Neural cell (in vitro differentiated cells): ENCODE measurements at regions not wholly inside any gene's neighbourhood (a gene's known extent, or its start where the extent isn't known, plus 50 kb on each side); places are given as distances from the start of the nearest gene placed in this dataset.

ENCODE experiments used
- H2AFZ ChIP-seq: fragments of 200-600, 300-800 bp; sonication (generic), shearing (Covaris generic); 2 replicates; pipeline ENCODE4 v1.6.0; 2014; ENCODE audit warnings: low read depth, mild to moderate bottlenecking, antibody characterized with exemption, low read length, moderate library complexity
- H3F3A ChIP-seq: fragments of 200-600 bp; shearing (Covaris generic); 2 replicates; pipeline ENCODE4 v1.6.1; 2016; ENCODE audit warnings: mild to moderate bottlenecking, moderate library complexity, mixed read lengths, antibody characterized with exemption, low read length; ENCODE audit not compliant: insufficient read depth, poor library complexity, severe bottlenecking
- H3K27ac ChIP-seq: fragments of 200-600, 300-800 bp; sonication (generic), shearing (Covaris generic); 2 replicates; pipeline ENCODE4 v1.5.1; 2014; ENCODE audit warnings: mild to moderate bottlenecking, low read length, moderate library complexity
- H3K27me3 ChIP-seq: fragments of 300-800, 200-600 bp; sonication (generic), shearing (Covaris generic); 2 replicates; pipeline ENCODE4 v1.6.0; 2014; ENCODE audit warnings: mild to moderate bottlenecking, low read depth, low read length, moderate library complexity; ENCODE audit not compliant: insufficient read depth
- H3K36me3 ChIP-seq: fragments of 300-800, 200-600 bp; sonication (generic), shearing (Covaris generic); 2 replicates; pipeline ENCODE4 v1.5.1; 2014; ENCODE audit warnings: mild to moderate bottlenecking, antibody characterized with exemption, low read length, moderate library complexity; ENCODE audit not compliant: insufficient read depth
- H3K4me2 ChIP-seq: fragments of 300-800, 200-600 bp; sonication (generic), shearing (Covaris generic); 2 replicates; pipeline ENCODE4 v1.6.0; 2014; ENCODE audit warnings: mild to moderate bottlenecking, low read length
- H3K4me3 ChIP-seq: fragments of 300-800, 200-600 bp; sonication (generic), shearing (Covaris generic); 2 replicates; pipeline ENCODE4 v1.5.1; 2014; ENCODE audit warnings: mild to moderate bottlenecking, low read length, moderate library complexity
- H3K79me2 ChIP-seq: fragments of 200-600 bp; shearing (Covaris generic); replicated peaks from 2 replicates; pipeline ENCODE4 v1.6.0; 2014; ENCODE audit warnings: mild to moderate bottlenecking, low read length, moderate library complexity; ENCODE audit not compliant: insufficient read depth
- H3K9ac ChIP-seq: fragments of 300-800, 200-600 bp; sonication (generic), shearing (Covaris generic); 2 replicates; pipeline ENCODE4 v1.6.1; 2016; ENCODE audit warnings: mild to moderate bottlenecking, low read length, mixed read lengths
- H3K9me2 ChIP-seq: fragments of 200-600 bp; shearing (Covaris generic); 2 replicates; pipeline ENCODE4 v1.6.1; 2016; ENCODE audit warnings: mild to moderate bottlenecking, low read length, mixed read lengths; ENCODE audit not compliant: insufficient read depth
- H3K9me3 ChIP-seq: fragments of 200-600, 300-800 bp; sonication (generic), shearing (Covaris generic); 2 replicates; pipeline ENCODE4 v1.6.1; 2016; ENCODE audit warnings: mild to moderate bottlenecking, mixed run types, low read length, moderate library complexity, mixed read lengths
- H4K20me1 ChIP-seq: fragments of 200-600 bp; shearing (Covaris generic); 2 replicates; pipeline ENCODE4 v1.6.1; 2016; ENCODE audit warnings: mild to moderate bottlenecking, mixed run types; ENCODE audit not compliant: insufficient read depth
- EP300 ChIP-seq: fragments of 450-650 bp; conservative IDR thresholded peaks from 2 replicates; pipeline ENCODE4 v1.6.1; 2014; ENCODE audit warnings: antibody characterized with exemption, mild to moderate bottlenecking, moderate library complexity; ENCODE audit not compliant: poor library complexity, severe bottlenecking
- EZH2 ChIP-seq: fragments of 200-600, 300-800 bp; shearing (Covaris generic), sonication (generic); IDR thresholded peaks from 2 replicates; pipeline ENCODE4 v1.6.1; 2014; ENCODE audit warnings: antibody characterized with exemption, low read length, borderline replicate concordance, mild to moderate bottlenecking; ENCODE audit not compliant: insufficient read depth, poor library complexity, severe bottlenecking
- MXI1 ChIP-seq: fragments of 450-650 bp; conservative IDR thresholded peaks from 2 replicates; pipeline ENCODE4 v1.6.1; 2014; ENCODE audit warnings: antibody characterized with exemption, mild to moderate bottlenecking; ENCODE audit not compliant: poor library complexity, severe bottlenecking
- POLR2AphosphoS5 ChIP-seq: IDR thresholded peaks from 2 replicates; pipeline ENCODE4 v1.6.1; 2012
- RAD21 ChIP-seq: fragments of 450-650 bp; conservative IDR thresholded peaks from 2 replicates; pipeline ENCODE4 v1.6.1; 2014; ENCODE audit warnings: antibody characterized with exemption, mild to moderate bottlenecking, moderate library complexity
- SMC3 ChIP-seq: fragments of 450-650 bp; conservative IDR thresholded peaks from 2 replicates; pipeline ENCODE4 v1.6.1; 2014; ENCODE audit warnings: antibody characterized with exemption, mild to moderate bottlenecking, moderate library complexity; ENCODE audit not compliant: poor library complexity
- TAF1 ChIP-seq: IDR thresholded peaks from 2 replicates; pipeline ENCODE4 v1.6.1; 2012; ENCODE audit warnings: low read depth
- TF ChIP-seq, protein P1 (sequence below): IDR thresholded peaks from 2 replicates; pipeline ENCODE4 v1.6.1; 2012; ENCODE audit warnings: borderline replicate concordance
- TF ChIP-seq, protein P2 (sequence below): fragments of 450-650 bp; IDR thresholded peaks from 2 replicates; pipeline ENCODE4 v1.5.1; 2014; ENCODE audit warnings: antibody characterized with exemption, mild to moderate bottlenecking, moderate library complexity; ENCODE audit not compliant: poor library complexity, severe bottlenecking

DNA sequence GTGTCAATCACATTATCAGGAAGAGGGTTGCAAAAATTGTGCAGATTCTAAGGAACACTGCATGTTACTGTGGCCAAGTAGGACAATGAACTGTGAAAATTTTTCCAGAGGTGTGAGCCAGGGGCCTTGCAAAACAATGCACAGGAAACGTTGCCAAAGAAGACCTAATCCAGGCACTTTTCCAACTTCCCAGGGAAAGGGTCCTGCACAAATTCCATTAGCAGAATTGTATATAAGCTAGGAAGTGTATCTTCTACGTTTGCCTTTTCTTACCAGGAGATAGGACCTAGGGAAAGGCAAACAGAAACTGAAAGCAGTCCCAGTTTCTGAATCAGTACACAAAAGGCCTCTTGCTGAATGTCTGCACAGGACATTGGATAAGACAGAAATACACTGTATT lies 1888.3 kb upstream of the CELF4 start:
- no peak overlapping the region for H3K4me2 ChIP-seq
- H3K36me3 ChIP-seq: no peaks in the 10 kb centered on the region
- no peak overlapping the region for H3K4me3 ChIP-seq
- H3K9me2 ChIP-seq: no peaks in the 10 kb centered on the region
- no peaks in the 10 kb centered on the region for H3K79me2 ChIP-seq
- no peaks in the 10 kb centered on the region for H4K20me1 ChIP-seq
- no peaks in the 10 kb centered on the region for H3K27me3 ChIP-seq
- no peak overlapping the region for H3K27ac ChIP-seq
- no peaks in the 10 kb centered on the region for H3F3A ChIP-seq
- no peaks in the 10 kb centered on the region for H3K9me3 ChIP-seq
- H3K9ac ChIP-seq: no peak overlapping the region
- no peak for TF ChIP-seq RAD21
- no peak for TF ChIP-seq MXI1
- TF ChIP-seq, protein P1, sequence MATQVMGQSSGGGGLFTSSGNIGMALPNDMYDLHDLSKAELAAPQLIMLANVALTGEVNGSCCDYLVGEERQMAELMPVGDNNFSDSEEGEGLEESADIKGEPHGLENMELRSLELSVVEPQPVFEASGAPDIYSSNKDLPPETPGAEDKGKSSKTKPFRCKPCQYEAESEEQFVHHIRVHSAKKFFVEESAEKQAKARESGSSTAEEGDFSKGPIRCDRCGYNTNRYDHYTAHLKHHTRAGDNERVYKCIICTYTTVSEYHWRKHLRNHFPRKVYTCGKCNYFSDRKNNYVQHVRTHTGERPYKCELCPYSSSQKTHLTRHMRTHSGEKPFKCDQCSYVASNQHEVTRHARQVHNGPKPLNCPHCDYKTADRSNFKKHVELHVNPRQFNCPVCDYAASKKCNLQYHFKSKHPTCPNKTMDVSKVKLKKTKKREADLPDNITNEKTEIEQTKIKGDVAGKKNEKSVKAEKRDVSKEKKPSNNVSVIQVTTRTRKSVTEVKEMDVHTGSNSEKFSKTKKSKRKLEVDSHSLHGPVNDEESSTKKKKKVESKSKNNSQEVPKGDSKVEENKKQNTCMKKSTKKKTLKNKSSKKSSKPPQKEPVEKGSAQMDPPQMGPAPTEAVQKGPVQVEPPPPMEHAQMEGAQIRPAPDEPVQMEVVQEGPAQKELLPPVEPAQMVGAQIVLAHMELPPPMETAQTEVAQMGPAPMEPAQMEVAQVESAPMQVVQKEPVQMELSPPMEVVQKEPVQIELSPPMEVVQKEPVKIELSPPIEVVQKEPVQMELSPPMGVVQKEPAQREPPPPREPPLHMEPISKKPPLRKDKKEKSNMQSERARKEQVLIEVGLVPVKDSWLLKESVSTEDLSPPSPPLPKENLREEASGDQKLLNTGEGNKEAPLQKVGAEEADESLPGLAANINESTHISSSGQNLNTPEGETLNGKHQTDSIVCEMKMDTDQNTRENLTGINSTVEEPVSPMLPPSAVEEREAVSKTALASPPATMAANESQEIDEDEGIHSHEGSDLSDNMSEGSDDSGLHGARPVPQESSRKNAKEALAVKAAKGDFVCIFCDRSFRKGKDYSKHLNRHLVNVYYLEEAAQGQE: no peak
- TF ChIP-seq POLR2AphosphoS5: no peak
- TF ChIP-seq SMC3: no peak
- TF ChIP-seq, protein P2, sequence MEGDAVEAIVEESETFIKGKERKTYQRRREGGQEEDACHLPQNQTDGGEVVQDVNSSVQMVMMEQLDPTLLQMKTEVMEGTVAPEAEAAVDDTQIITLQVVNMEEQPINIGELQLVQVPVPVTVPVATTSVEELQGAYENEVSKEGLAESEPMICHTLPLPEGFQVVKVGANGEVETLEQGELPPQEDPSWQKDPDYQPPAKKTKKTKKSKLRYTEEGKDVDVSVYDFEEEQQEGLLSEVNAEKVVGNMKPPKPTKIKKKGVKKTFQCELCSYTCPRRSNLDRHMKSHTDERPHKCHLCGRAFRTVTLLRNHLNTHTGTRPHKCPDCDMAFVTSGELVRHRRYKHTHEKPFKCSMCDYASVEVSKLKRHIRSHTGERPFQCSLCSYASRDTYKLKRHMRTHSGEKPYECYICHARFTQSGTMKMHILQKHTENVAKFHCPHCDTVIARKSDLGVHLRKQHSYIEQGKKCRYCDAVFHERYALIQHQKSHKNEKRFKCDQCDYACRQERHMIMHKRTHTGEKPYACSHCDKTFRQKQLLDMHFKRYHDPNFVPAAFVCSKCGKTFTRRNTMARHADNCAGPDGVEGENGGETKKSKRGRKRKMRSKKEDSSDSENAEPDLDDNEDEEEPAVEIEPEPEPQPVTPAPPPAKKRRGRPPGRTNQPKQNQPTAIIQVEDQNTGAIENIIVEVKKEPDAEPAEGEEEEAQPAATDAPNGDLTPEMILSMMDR: no peak
- no peak for TF ChIP-seq EP300
- no peak for TF ChIP-seq EZH2
- no peak for TF ChIP-seq TAF1
- H2AFZ ChIP-seq: no peak overlapping the region

DNA sequence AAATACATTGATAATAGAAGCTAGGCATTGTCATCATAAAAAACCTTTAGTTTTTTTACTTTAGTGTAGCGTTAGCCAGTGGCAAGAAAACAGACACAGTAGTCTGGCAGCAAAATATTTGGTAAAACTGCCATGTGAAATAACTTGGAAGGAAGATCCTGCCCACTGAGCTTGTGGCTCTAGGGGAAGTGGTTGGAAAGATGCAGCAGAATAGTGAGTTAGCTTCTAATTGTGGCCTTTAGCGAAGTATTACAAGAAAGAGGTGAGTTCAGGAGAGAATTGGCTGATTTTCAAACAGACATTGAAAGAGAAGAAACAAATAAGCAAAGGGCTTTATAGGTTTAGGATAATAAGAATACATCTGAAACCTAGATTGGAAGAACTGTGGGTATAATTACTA lies 1887.8 kb upstream of the CELF4 start:
- Histone ChIP-seq H3K4me3 (no peak overlapping the region), H3K9ac (no peak overlapping the region), H3K27ac (no peak overlapping the region), H2AFZ (no peak overlapping the region), H3K36me3 (no peaks in the 10 kb centered on the region), H3K9me3 (no peaks in the 10 kb centered on the region), H3K79me2 (no peaks in the 10 kb centered on the region), H3F3A (no peaks in the 10 kb centered on the region), H3K4me2 (no peak overlapping the region), H3K9me2 (no peaks in the 10 kb centered on the region), H3K27me3 (no peaks in the 10 kb centered on the region), H4K20me1 (no peaks in the 10 kb centered on the region)
- TF ChIP-seq, protein P1: no peak
- no peak for TF ChIP-seq EZH2
- no peak for TF ChIP-seq SMC3
- TF ChIP-seq RAD21: no peak
- TF ChIP-seq MXI1: no peak
- TF ChIP-seq TAF1: no peak
- TF ChIP-seq EP300: no peak
- TF ChIP-seq, protein P2: no peak
- no peak for TF ChIP-seq POLR2AphosphoS5
